H9 (cell line): ENCODE measurements at regions not wholly inside any gene's neighbourhood (a gene's known extent, or its start where the extent isn't known, plus 50 kb on each side); places are given as distances from the start of the nearest gene placed in this dataset.

Source experiments
- DNase-seq: peaks from one replicate; pipeline ENCODE4 v3.0.0-alpha.2; 2017
- H2AFZ ChIP-seq: one replicate; pipeline ENCODE4 v1.6.1; 2013; ENCODE audit warnings: mild to moderate bottlenecking, low read length, control low read depth, moderate library complexity
- H2AK5ac ChIP-seq: 2 replicates; pipeline ENCODE4 v1.6.1; 2013; ENCODE audit warnings: low read length, control low read depth, mixed read lengths; ENCODE audit not compliant: insufficient read length
- H2BK120ac ChIP-seq: one replicate; pipeline ENCODE4 v1.6.1; 2013; ENCODE audit warnings: low read depth, mild to moderate bottlenecking, low read length, control low read depth, inconsistent platforms; ENCODE audit not compliant: poor library complexity, severe bottlenecking
- H2BK12ac ChIP-seq: 2 replicates; pipeline ENCODE4 v1.6.1; 2013; ENCODE audit warnings: low read length, control low read depth, mixed read lengths, low read depth; ENCODE audit not compliant: insufficient read length
- H2BK15ac ChIP-seq: 2 replicates; pipeline ENCODE4 v1.6.1; 2013; ENCODE audit warnings: low read depth, low read length, control low read depth
- H2BK20ac ChIP-seq: one replicate; pipeline ENCODE4 v1.6.1; 2013; ENCODE audit warnings: low read depth, mild to moderate bottlenecking, low read length, control low read depth, inconsistent platforms; ENCODE audit not compliant: poor library complexity, severe bottlenecking
- H2BK5ac ChIP-seq: 2 replicates; pipeline ENCODE4 v1.6.1; 2013; ENCODE audit warnings: low read length, control low read depth, mixed read lengths; ENCODE audit not compliant: insufficient read length
- H3K14ac ChIP-seq: 2 replicates; pipeline ENCODE4 v1.6.1; 2013; ENCODE audit warnings: low read length, control low read depth; ENCODE audit not compliant: insufficient read depth
- H3K18ac ChIP-seq: 2 replicates; pipeline ENCODE4 v1.6.1; 2013; ENCODE audit warnings: low read depth, mild to moderate bottlenecking, mixed read lengths, low read length, control low read depth; ENCODE audit not compliant: insufficient read length
- H3K23ac ChIP-seq: 2 replicates; pipeline ENCODE4 v1.6.1; 2013; ENCODE audit warnings: low read length, control low read depth, mixed read lengths, low read depth; ENCODE audit not compliant: insufficient read length
- H3K23me2 ChIP-seq: 2 replicates; pipeline ENCODE4 v1.6.1; 2013; ENCODE audit warnings: low read depth, mild to moderate bottlenecking, mixed read lengths, low read length, control low read depth; ENCODE audit not compliant: insufficient read length, poor library complexity, severe bottlenecking
- H3K27ac ChIP-seq: 2 replicates; pipeline ENCODE4 v1.5.1; 2013; ENCODE audit warnings: low read length, control low read depth, mixed read lengths, low read depth; ENCODE audit not compliant: insufficient read length
- H3K27me3 ChIP-seq: 2 replicates; pipeline ENCODE4 v1.6.1; 2013; ENCODE audit warnings: low read length, control low read depth, inconsistent platforms; ENCODE audit not compliant: insufficient read depth
- H3K4ac ChIP-seq: 2 replicates; pipeline ENCODE4 v1.6.1; 2013; ENCODE audit warnings: low read depth, mild to moderate bottlenecking, control low read depth, inconsistent platforms, low read length, moderate library complexity
- H3K4me1 ChIP-seq: 2 replicates; pipeline ENCODE4 v1.6.1; 2013; ENCODE audit warnings: low read length, control low read depth, inconsistent platforms; ENCODE audit not compliant: insufficient read depth
- H3K4me2 ChIP-seq: 2 replicates; pipeline ENCODE4 v1.6.1; 2013; ENCODE audit warnings: low read length, control low read depth, mixed read lengths; ENCODE audit not compliant: insufficient read length, insufficient read depth
- H3K56ac ChIP-seq: 2 replicates; pipeline ENCODE4 v1.6.1; 2013; ENCODE audit warnings: low read depth, mild to moderate bottlenecking, mixed read lengths, low read length, control low read depth; ENCODE audit not compliant: insufficient read length
- H3K79me1 ChIP-seq: 2 replicates; pipeline ENCODE4 v1.6.1; 2013; ENCODE audit warnings: low read depth, mild to moderate bottlenecking, moderate library complexity, low read length, control low read depth, inconsistent platforms; ENCODE audit not compliant: insufficient read depth, poor library complexity, severe bottlenecking
- H3K79me2 ChIP-seq: 2 replicates; pipeline ENCODE4 v1.6.1; 2013; ENCODE audit warnings: low read length, control low read depth, inconsistent platforms; ENCODE audit not compliant: insufficient read depth
- H3K9ac ChIP-seq: 2 replicates; pipeline ENCODE4 v1.6.1; 2013; ENCODE audit warnings: low read length, control low read depth, mixed read lengths; ENCODE audit not compliant: insufficient read length; ENCODE audit errors: extremely low read depth
- H3K9me3 ChIP-seq: one replicate; pipeline ENCODE4 v1.6.1; 2013; ENCODE audit warnings: low read depth, low read length, inconsistent platforms; ENCODE audit not compliant: control insufficient read depth
- H3T11ph ChIP-seq: one replicate; pipeline ENCODE4 v1.6.1; 2013; ENCODE audit warnings: mild to moderate bottlenecking, low read length, control low read depth, inconsistent platforms
- H4K20me1 ChIP-seq: one replicate; pipeline ENCODE4 v1.6.1; 2013; ENCODE audit not compliant: control insufficient read depth, insufficient read length, insufficient read depth
- H4K5ac ChIP-seq: 2 replicates; pipeline ENCODE4 v1.6.1; 2013; ENCODE audit warnings: low read depth, mild to moderate bottlenecking, mixed read lengths, low read length, control low read depth; ENCODE audit not compliant: insufficient read length
- H4K8ac ChIP-seq: replicated peaks from 2 replicates; pipeline ENCODE4 v1.6.1; 2013; ENCODE audit warnings: low read length, control low read depth, mixed read lengths, low read depth; ENCODE audit not compliant: insufficient read length
- H4K91ac ChIP-seq: 2 replicates; pipeline ENCODE4 v1.6.1; 2013; ENCODE audit warnings: low read depth, mild to moderate bottlenecking, moderate library complexity, mixed read lengths, low read length, control low read depth; ENCODE audit not compliant: insufficient read length
- H3K27ac Mint-ChIP-seq, 3 experiments: 2 replicates in 2 of 3; 3 replicates in 1 of 3; pipeline ENCODE4 v1.8.0; 2020 to 2021; ENCODE audit warnings: mixed read lengths in 3 of 3, mild to moderate bottlenecking in 1 of 3, moderate library complexity in 1 of 3
- H3K27me3 Mint-ChIP-seq: 2 replicates; pipeline ENCODE4 v1.8.0; 2021; ENCODE audit warnings: low read depth, mild to moderate bottlenecking, moderate library complexity, mixed read lengths
- H3K36me3 Mint-ChIP-seq, 3 experiments: 2 replicates in 2 of 3; 3 replicates in 1 of 3; pipeline ENCODE4 v1.8.0; 2020 to 2021; ENCODE audit warnings: low read depth in 3 of 3, mixed read lengths in 3 of 3; ENCODE audit not compliant: insufficient read depth in 1 of 3
- H3K4me1 Mint-ChIP-seq, 2 experiments: 2 replicates each; pipeline ENCODE4 v1.8.0; 2020; ENCODE audit warnings: mixed read lengths in 2 of 2
- H3K4me3 Mint-ChIP-seq, 2 experiments: 2 replicates in 1 of 2; 3 replicates in 1 of 2; pipeline ENCODE4 v1.8.0; 2020 to 2021; ENCODE audit warnings: mild to moderate bottlenecking in 2 of 2, mixed read lengths in 2 of 2, moderate library complexity in 1 of 2
- H3K9me3 Mint-ChIP-seq, 2 experiments: 2 replicates in 1 of 2; 3 replicates in 1 of 2; pipeline ENCODE4 v1.8.0; 2020; ENCODE audit warnings: mild to moderate bottlenecking in 2 of 2, mixed read lengths in 2 of 2, moderate library complexity in 1 of 2
- CTCF ChIP-seq: fragments of 200-600 bp; sonication (generic); conservative IDR thresholded peaks from 3 replicates; pipeline ENCODE4 v1.8.0; 2021; ENCODE audit warnings: antibody characterized with exemption, mild to moderate bottlenecking
- WGBS: extraction: QIAGEN DNeasy Blood & Tissue Kit; methylation state at CpG from one replicate; pipeline ENCODE4 v1.1.7; 2013; ENCODE audit warnings: missing lambda C conversion rate, low lambda C conversion rate, mixed read lengths; ENCODE audit not compliant: insufficient read length; ENCODE audit errors: extremely low coverage; 5-methylcytosine and 5-hydroxymethylcytosine counted together

GRCh38 chr2:177000715-177001072 is 211.9 kb upstream of the HNRNPA3 start:
- Mint-ChIP-seq H3K36me3 (no peaks in the 10 kb centered on the region), H3K27me3 (no peaks in the 10 kb centered on the region), H3K9me3 (peaks cover 0 to 2% of the 10 kb centered on the region in 2 experiments; a peak in 1 of 5 replicates), H3K4me1 (peaks cover 11 to 15% of the 10 kb centered on the region in 2 experiments), H3K27ac (no peak overlapping the region), H3K4me3 (no peak overlapping the region)
- Histone ChIP-seq H3K9ac (no peak overlapping the region), H3K23ac (no peak overlapping the region), H3K23me2 (no peaks in the 10 kb centered on the region), H4K20me1 (no peaks in the 10 kb centered on the region), H3K18ac (no peak overlapping the region), H2BK12ac (no peak overlapping the region), H3K4me1 (no peaks in the 10 kb centered on the region), H3K27ac (no peak overlapping the region), H4K91ac (no peak overlapping the region), H3K56ac (no peak overlapping the region), H2BK120ac (no peak overlapping the region), H2BK15ac (no peak overlapping the region), H3K4ac (no peak overlapping the region), H3K9me3 (no peaks in the 10 kb centered on the region), H3K14ac (no peak overlapping the region), H3K79me2 (no peaks in the 10 kb centered on the region), H3K79me1 (no peaks in the 10 kb centered on the region), H2AFZ (no peak overlapping the region), H4K5ac (no peak overlapping the region), H2BK5ac (no peak overlapping the region), H2BK20ac (no peak overlapping the region), H2AK5ac (no peak overlapping the region), H3K27me3 (no peaks in the 10 kb centered on the region; the same call in 1 of the 2 replicates), H3K4me2 (no peak overlapping the region), H3T11ph (no peak overlapping the region), H4K8ac (no peak overlapping the region)
- no peak for DNase-seq
- WGBS: no CpG with 5 or more reads among the region's 4 CpGs
- no peak for TF ChIP-seq CTCF
